ENCODE measurements at regions not wholly inside any gene's neighbourhood (a gene's known extent, or its start where the extent isn't known, plus 50 kb on each side); places are given as distances from the start of the nearest gene placed in this dataset.

GRCh38 chr2:183759033-183759432, 634.8 kb downstream of the NUP35 start:
- no peaks in the 10 kb centered on the region for H3K4me1 ChIP-seq (ENCODE audit: control insufficient read depth, extremely low read depth, insufficient read depth, low read length)
- no peak overlapping the region for H3K27ac ChIP-seq (ENCODE audit: insufficient read depth, low read depth, low read length)
- TF ChIP-seq JUN (IDR thresholded peaks at IDR 0.05; ENCODE audit: borderline replicate concordance, insufficient read depth, insufficient read length, low read depth) (no peak), POLR2A (IDR thresholded peaks at IDR 0.05; ENCODE audit: low read depth, low read length) (no peak), CTCF (IDR thresholded peaks at IDR 0.05; ENCODE audit: extremely low read depth in 1 of 2, insufficient read depth in 1 of 2, low read depth in 1 of 2, low read length in 2 of 2) (no peak), EZH2 (IDR thresholded peaks at IDR 0.05; ENCODE audit: borderline replicate concordance, low read depth, low read length, severe bottlenecking) (no peak), FOS (IDR thresholded peaks at IDR 0.05; ENCODE audit: borderline replicate concordance, insufficient read depth, low read length) (no peak), MAX (IDR thresholded peaks at IDR 0.05; ENCODE audit: insufficient read depth, insufficient read length) (no peak)
- no peaks in the 10 kb centered on the region for H4K20me1 ChIP-seq (replicated peaks; ENCODE audit: control insufficient read depth, extremely low read depth, insufficient read depth, low read length)
- no peaks in the 10 kb centered on the region for H3K9me1 ChIP-seq (replicated peaks; ENCODE audit: control insufficient read depth, extremely low read depth, insufficient read depth, low read length)
- DNase-seq (ENCODE audit: low read depth, low spot score) (no peak), FAIRE-seq (no peak)
- dilution Hi-C loops (cut with MboI; ENCODE audit: extremely low pct_ligation_motif_present, low sequenced_read_pairs) (no loop called here), intact Hi-C loops (cut with micrococcal nuclease) (no loop called here)
- H3K4me3 ChIP-seq (replicated peaks in 1 of 3; ENCODE audit: insufficient read depth in 1 of 3, low read depth in 1 of 3, low read length in 3 of 3): no peak overlapping the region
- ChIA-PET CTCF (no interaction called here), POLR2A (no interaction called here)
- H3K36me3 ChIP-seq (ENCODE audit: control insufficient read depth in 2 of 2, extremely low read depth in 1 of 2, insufficient read depth in 2 of 2, low read length in 2 of 2): no peaks in the 10 kb centered on the region
- H3K79me2 ChIP-seq (ENCODE audit: control insufficient read depth, insufficient read depth, low read length): no peaks in the 10 kb centered on the region
- H3K9me3 ChIP-seq (replicated peaks; ENCODE audit: control insufficient read depth, insufficient read depth, low read length): peaks cover 2% of the 10 kb centered on the region
- no peak overlapping the region for H2AFZ ChIP-seq (ENCODE audit: low read depth, low read length)
- no TSS peak for BruUV-seq (replicated peaks)
- H3K4me2 ChIP-seq (ENCODE audit: insufficient read depth, low read length): no peak overlapping the region
- H3K27me3 ChIP-seq (ENCODE audit: control insufficient read depth in 2 of 2, insufficient read depth in 2 of 2, low read length in 2 of 2): no peaks in the 10 kb centered on the region
- no peak overlapping the region for H3K9ac ChIP-seq (replicated peaks; ENCODE audit: extremely low read depth, insufficient read depth, low read length)

- FAIRE-seq: no peak
- no peak overlapping the region for H3K4me3 ChIP-seq (replicated peaks in 1 of 3; ENCODE audit: insufficient read depth in 1 of 3, low read depth in 1 of 3, low read length in 3 of 3)
- no peak overlapping the region for H2AFZ ChIP-seq (ENCODE audit: low read depth, low read length)
- intact Hi-C loops (cut with micrococcal nuclease): no loop called here
- no peaks in the 10 kb centered on the region for H3K4me1 ChIP-seq (ENCODE audit: control insufficient read depth, extremely low read depth, insufficient read depth, low read length)
- H3K79me2 ChIP-seq (ENCODE audit: control insufficient read depth, insufficient read depth, low read length): no peaks in the 10 kb centered on the region
- no peaks in the 10 kb centered on the region for H3K36me3 ChIP-seq (ENCODE audit: control insufficient read depth in 2 of 2, extremely low read depth in 1 of 2, insufficient read depth in 2 of 2, low read length in 2 of 2)
- BruUV-seq (replicated peaks): no TSS peak
- H3K4me2 ChIP-seq (ENCODE audit: insufficient read depth, low read length): no peak overlapping the region
- no peaks in the 10 kb centered on the region for H3K27me3 ChIP-seq (ENCODE audit: control insufficient read depth in 2 of 2, insufficient read depth in 2 of 2, low read length in 2 of 2)
- DNase-seq (ENCODE audit: low read depth, low spot score): no peak
- TF ChIP-seq GATA2 (IDR thresholded peaks at IDR 0.05; ENCODE audit: insufficient read depth, insufficient read length, low read depth, low read length) (no peak), FOS (IDR thresholded peaks at IDR 0.05; ENCODE audit: borderline replicate concordance, insufficient read depth, low read length) (no peak), CTCF (IDR thresholded peaks at IDR 0.05; ENCODE audit: extremely low read depth in 1 of 2, insufficient read depth in 1 of 2, low read depth in 1 of 2, low read length in 2 of 2) (no peak), MYC (IDR thresholded peaks at IDR 0.05; ENCODE audit: low read depth, low read length) (no peak), JUN (IDR thresholded peaks at IDR 0.05; ENCODE audit: borderline replicate concordance, insufficient read depth, insufficient read length, low read depth) (no peak), EZH2 (IDR thresholded peaks at IDR 0.05; ENCODE audit: borderline replicate concordance, low read depth, low read length, severe bottlenecking) (no peak), MAX (IDR thresholded peaks at IDR 0.05; ENCODE audit: insufficient read depth, insufficient read length) (no peak)
- POLR2A ChIA-PET: no interaction called here
- no peaks in the 10 kb centered on the region for H4K20me1 ChIP-seq (replicated peaks; ENCODE audit: control insufficient read depth, extremely low read depth, insufficient read depth, low read length)
- H3K9me3 ChIP-seq (replicated peaks; ENCODE audit: control insufficient read depth, insufficient read depth, low read length): no peaks in the 10 kb centered on the region
- dilution Hi-C loops (cut with MboI; ENCODE audit: extremely low pct_ligation_motif_present, low sequenced_read_pairs): no loop called here
- H3K27ac ChIP-seq (ENCODE audit: insufficient read depth, low read depth, low read length): no peak overlapping the region
- H3K9me1 ChIP-seq (replicated peaks; ENCODE audit: control insufficient read depth, extremely low read depth, insufficient read depth, low read length): no peaks in the 10 kb centered on the region
- CTCF ChIA-PET: no interaction called here
- H3K9ac ChIP-seq (replicated peaks; ENCODE audit: extremely low read depth, insufficient read depth, low read length): no peak overlapping the region
These were observed 649.5 kb downstream of the NUP35 start for GRCh38 chr2:183773775-183774174.

Data from endothelial cell of umbilical vein (primary cell).